IMR-90 (cell line): ENCODE measurements at regions not wholly inside any gene's neighbourhood (a gene's known extent, or its start where the extent isn't known, plus 50 kb on each side); places are given as distances from the start of the nearest gene placed in this dataset.
"Not testable (repeated sequence)": the region's sequence is repeated elsewhere in the genome, so short reads cannot be mapped to it uniquely, and the experiment has no call there.

Experiments used
- ATAC-seq: fragments of 200-7000 bp; cut with Tn5 transposase; 2 replicates; pipeline ENCODE4 v1.9.1; 2020; ENCODE audit warnings: low read depth, mild to moderate bottlenecking, moderate library complexity
- BruUV-seq: library from RNA; stranded (reverse); fragments of 400-500 nt; replicated peaks from 2 replicates; lab custom pipeline; 2021; lab: Mats Ljungman, UMichigan
- CTCF ChIA-PET: fragments of 300-600 bp; formaldehyde crosslinking; extraction: SDS; loops from one replicate; lab custom pipeline; 2021; ENCODE audit warnings: antibody characterized with exemption; lab: Yijun Ruan, JAX
- POLR2A ChIA-PET: fragments of 300-600 bp; sonication (Branson Sonifier 250); formaldehyde crosslinking; loops from one replicate; lab custom pipeline; 2022; ENCODE audit warnings: antibody characterized with exemption; ENCODE audit not compliant: unreplicated experiment; lab: Charles Lee
- DNase-seq: peaks from one replicate; pipeline ENCODE4 v3.0.0; 2013
- H2AFZ ChIP-seq: replicated peaks from 2 replicates; pipeline ENCODE3; 2013; ENCODE audit warnings: low read length, mild to moderate bottlenecking; ENCODE audit not compliant: poor library complexity
- H2AK5ac ChIP-seq: 2 replicates; pipeline ENCODE4 v1.6.1; 2013; ENCODE audit warnings: low read depth, low read length, inconsistent platforms
- H2AK9ac ChIP-seq: replicated peaks from 2 replicates; pipeline ENCODE3; 2013; ENCODE audit warnings: mild to moderate bottlenecking, low read depth, low read length, moderate library complexity; ENCODE audit not compliant: poor library complexity
- H2BK120ac ChIP-seq: 2 replicates; pipeline ENCODE4 v1.6.1; 2013; ENCODE audit warnings: low read depth, low read length, inconsistent platforms
- H2BK15ac ChIP-seq: 3 replicates; pipeline ENCODE4 v1.6.1; 2013; ENCODE audit warnings: low read depth, low read length, inconsistent platforms
- H2BK20ac ChIP-seq: 2 replicates; pipeline ENCODE4 v1.6.1; 2013; ENCODE audit warnings: low read depth, mild to moderate bottlenecking, inconsistent platforms, low read length, moderate library complexity
- H2BK5ac ChIP-seq: 2 replicates; pipeline ENCODE4 v1.6.1; 2013; ENCODE audit warnings: mild to moderate bottlenecking, low read depth, low read length, inconsistent platforms; ENCODE audit not compliant: poor library complexity, severe bottlenecking
- H3K14ac ChIP-seq: replicated peaks from 2 replicates; pipeline ENCODE4 v1.6.1; 2013; ENCODE audit warnings: low read depth, low read length, inconsistent platforms
- H3K18ac ChIP-seq: 2 replicates; pipeline ENCODE4 v1.6.1; 2013; ENCODE audit warnings: low read depth, low read length, control low read depth
- H3K23ac ChIP-seq: 2 replicates; pipeline ENCODE4 v1.6.1; 2013; ENCODE audit warnings: low read depth, low read length, inconsistent platforms
- H3K27ac ChIP-seq: 2 replicates; pipeline ENCODE4 v1.5.1; 2013; ENCODE audit warnings: mild to moderate bottlenecking, control low read depth, low read length; ENCODE audit not compliant: insufficient read depth
- H3K27me3 ChIP-seq: 2 replicates; pipeline ENCODE4 v1.6.1; 2013; ENCODE audit warnings: low read length; ENCODE audit not compliant: control insufficient read depth, insufficient read depth
- H3K36me3 ChIP-seq: 2 replicates; pipeline ENCODE4 v1.6.1; 2013; ENCODE audit warnings: low read length, mixed read lengths; ENCODE audit not compliant: control insufficient read depth, insufficient read depth
- H3K4ac ChIP-seq: 2 replicates; pipeline ENCODE4 v1.6.1; 2013; ENCODE audit warnings: low read depth, low read length, inconsistent platforms
- H3K4me1 ChIP-seq: 2 replicates; pipeline ENCODE4 v1.6.1; 2013; ENCODE audit warnings: low read length, mixed read lengths; ENCODE audit not compliant: control insufficient read depth, insufficient read depth
- H3K4me2 ChIP-seq: 2 replicates; pipeline ENCODE4 v1.6.1; 2013; ENCODE audit warnings: low read depth, mild to moderate bottlenecking, control low read depth, low read length, moderate library complexity
- H3K4me3 ChIP-seq: 2 replicates; pipeline ENCODE4 v1.5.1; 2013; ENCODE audit warnings: low read depth, mild to moderate bottlenecking, control low read depth, low read length, moderate library complexity; ENCODE audit not compliant: insufficient read depth
- H3K56ac ChIP-seq: 2 replicates; pipeline ENCODE4 v1.6.1; 2013; ENCODE audit warnings: low read length, inconsistent platforms; ENCODE audit not compliant: insufficient read depth; ENCODE audit errors: extremely low read depth
- H3K79me1 ChIP-seq, 2 experiments: 2 replicates each; pipeline ENCODE4 v1.6.1; 2013; ENCODE audit warnings: low read length in 2 of 2, inconsistent platforms in 1 of 2, low read depth in 1 of 2
- H3K9ac ChIP-seq: 2 replicates; pipeline ENCODE4 v1.6.1; 2013; ENCODE audit warnings: low read depth, low read length, control low read depth
- H3K9me1 ChIP-seq: 2 replicates; pipeline ENCODE4 v1.6.1; 2013; ENCODE audit warnings: low read length, inconsistent platforms; ENCODE audit not compliant: insufficient read depth
- H3K9me3 ChIP-seq: 2 replicates; pipeline ENCODE4 v1.6.1; 2013; ENCODE audit warnings: low read length; ENCODE audit not compliant: control insufficient read depth, insufficient read depth
- H4K20me1 ChIP-seq: 2 replicates; pipeline ENCODE4 v1.6.1; 2013; ENCODE audit warnings: low read length, inconsistent platforms; ENCODE audit not compliant: insufficient read depth
- H4K5ac ChIP-seq: 2 replicates; pipeline ENCODE4 v1.6.1; 2013; ENCODE audit warnings: mild to moderate bottlenecking, low read depth, low read length, control low read depth
- H4K8ac ChIP-seq, 2 experiments: 2 replicates each; pipeline ENCODE4 v1.6.1; 2013; ENCODE audit warnings: low read depth in 2 of 2, low read length in 2 of 2, control low read depth in 1 of 2, inconsistent platforms in 1 of 2
- H4K91ac ChIP-seq: 2 replicates; pipeline ENCODE4 v1.6.1; 2013; ENCODE audit warnings: low read depth, low read length, inconsistent platforms; ENCODE audit not compliant: insufficient read depth
- WGBS, 2 experiments: methylation state at CpG; one replicate each; pipeline versions ENCODE4 v1.1.5 to v1.1.7; 2013; ENCODE audit warnings: missing lambda C conversion rate in 2 of 2; ENCODE audit not compliant: insufficient read length in 1 of 2; ENCODE audit errors: extremely low coverage in 2 of 2; 5-methylcytosine and 5-hydroxymethylcytosine counted together
- dilution Hi-C: fragments of 300-500 bp; cut with HindIII; formaldehyde crosslinking; loops from one replicate; pipeline ENCODE4 v1.14.3; 2018; ENCODE audit warnings: low sequenced_read_pairs; ENCODE audit not compliant: unreplicated experiment
- in situ Hi-C: fragments of 300-500 bp; cut with MboI; formaldehyde crosslinking; loops from 3 replicates; pipeline ENCODE4 v1.14.3; 2019; ENCODE audit warnings: low sequenced_read_pairs, inconsistent platforms, mixed read lengths
- intact Hi-C: fragments of 100-400 bp; cut with micrococcal nuclease; formaldehyde crosslinking; loops from 2 replicates; pipeline ENCODE4 v1.10.0; 2022

- not testable (repeated sequence) for H2AK9ac ChIP-seq, DNase-seq
- CTCF ChIA-PET: interaction anchor here (1.1 kb wide), 1 partner anchor 33 kb away, joined by 3 read pairs; no protein-coding TSS in a partner anchor
Observed at GRCh38 chr18:6572192-6572591, 157.3 kb upstream of the ARHGAP28 start.

More at GRCh38 chr18:6572192-6572591, 157.3 kb upstream of the ARHGAP28 start:
- H2BK120ac ChIP-seq, ATAC-seq, intact Hi-C loops, H2BK20ac ChIP-seq, BruUV-seq, H3K9me1 ChIP-seq, H4K91ac ChIP-seq, H3K36me3 ChIP-seq, H3K14ac ChIP-seq, H3K9me3 ChIP-seq, H4K5ac ChIP-seq, H3K27ac ChIP-seq, H3K18ac ChIP-seq, H2AK5ac ChIP-seq, H3K23ac ChIP-seq, H3K4me2 ChIP-seq, POLR2A ChIA-PET, H4K8ac ChIP-seq, H2BK5ac ChIP-seq, H3K79me1 ChIP-seq, dilution Hi-C loops, H2BK15ac ChIP-seq, H3K27me3 ChIP-seq, H2AFZ ChIP-seq, H3K4me3 ChIP-seq, H4K20me1 ChIP-seq, H3K4ac ChIP-seq, H3K56ac ChIP-seq, H3K4me1 ChIP-seq, in situ Hi-C loops, H3K9ac ChIP-seq: not testable (repeated sequence)
- no CpG with 5 or more reads among the region's 7 CpGs for WGBS, 2 experiments
